ENCODE measurements at regions not wholly inside any gene's neighbourhood (a gene's known extent, or its start where the extent isn't known, plus 50 kb on each side); places are given as distances from the start of the nearest gene placed in this dataset.

- TF ChIP-seq CTCF (IDR thresholded peaks at IDR 0.05 in 4 of 5, conservative IDR thresholded peaks at IDR 0.05 in 1 of 5), result no peak
- no peak for TF ChIP-seq POLR2A (IDR thresholded peaks at IDR 0.05)
Measured at GRCh38 chr1:166673722-166674121, 165.6 kb upstream of the POGK start.

Data from gastrocnemius medialis (tissue), 4 donors.